GM12873 (cell line): ENCODE measurements at regions not wholly inside any gene's neighbourhood (a gene's known extent, or its start where the extent isn't known, plus 50 kb on each side); places are given as distances from the start of the nearest gene placed in this dataset.

Experiments
- TF ChIP-seq, protein P1 (sequence below): IDR thresholded peaks from 2 replicates; pipeline ENCODE4 v1.5.1; 2012; ENCODE audit warnings: low read depth, mild to moderate bottlenecking, moderate library complexity, low read length, control low read depth; ENCODE audit not compliant: insufficient read depth; ENCODE audit errors: missing control alignments

DNA sequence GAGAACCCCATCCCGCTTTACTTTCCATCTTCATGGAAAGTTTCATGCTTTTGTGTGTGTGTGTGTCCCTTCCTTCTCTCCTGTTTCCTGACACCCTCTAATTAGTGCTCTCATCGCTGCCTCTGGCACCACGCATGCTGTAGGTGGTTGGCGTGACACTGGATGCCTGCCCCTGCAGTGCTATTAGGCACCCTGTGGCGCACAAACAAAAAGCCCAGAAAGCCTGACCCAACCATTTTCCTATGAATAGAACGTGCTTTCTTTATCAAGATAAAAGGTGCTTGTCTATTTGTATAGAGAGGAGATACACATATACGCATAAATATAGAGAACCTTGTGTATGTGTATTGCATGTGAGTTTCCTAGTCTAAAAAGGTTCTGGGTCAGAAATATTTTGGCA lies 120.8 kb upstream of the CDCA7L start:
- TF ChIP-seq, protein P1, sequence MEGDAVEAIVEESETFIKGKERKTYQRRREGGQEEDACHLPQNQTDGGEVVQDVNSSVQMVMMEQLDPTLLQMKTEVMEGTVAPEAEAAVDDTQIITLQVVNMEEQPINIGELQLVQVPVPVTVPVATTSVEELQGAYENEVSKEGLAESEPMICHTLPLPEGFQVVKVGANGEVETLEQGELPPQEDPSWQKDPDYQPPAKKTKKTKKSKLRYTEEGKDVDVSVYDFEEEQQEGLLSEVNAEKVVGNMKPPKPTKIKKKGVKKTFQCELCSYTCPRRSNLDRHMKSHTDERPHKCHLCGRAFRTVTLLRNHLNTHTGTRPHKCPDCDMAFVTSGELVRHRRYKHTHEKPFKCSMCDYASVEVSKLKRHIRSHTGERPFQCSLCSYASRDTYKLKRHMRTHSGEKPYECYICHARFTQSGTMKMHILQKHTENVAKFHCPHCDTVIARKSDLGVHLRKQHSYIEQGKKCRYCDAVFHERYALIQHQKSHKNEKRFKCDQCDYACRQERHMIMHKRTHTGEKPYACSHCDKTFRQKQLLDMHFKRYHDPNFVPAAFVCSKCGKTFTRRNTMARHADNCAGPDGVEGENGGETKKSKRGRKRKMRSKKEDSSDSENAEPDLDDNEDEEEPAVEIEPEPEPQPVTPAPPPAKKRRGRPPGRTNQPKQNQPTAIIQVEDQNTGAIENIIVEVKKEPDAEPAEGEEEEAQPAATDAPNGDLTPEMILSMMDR, result no peak

DNA sequence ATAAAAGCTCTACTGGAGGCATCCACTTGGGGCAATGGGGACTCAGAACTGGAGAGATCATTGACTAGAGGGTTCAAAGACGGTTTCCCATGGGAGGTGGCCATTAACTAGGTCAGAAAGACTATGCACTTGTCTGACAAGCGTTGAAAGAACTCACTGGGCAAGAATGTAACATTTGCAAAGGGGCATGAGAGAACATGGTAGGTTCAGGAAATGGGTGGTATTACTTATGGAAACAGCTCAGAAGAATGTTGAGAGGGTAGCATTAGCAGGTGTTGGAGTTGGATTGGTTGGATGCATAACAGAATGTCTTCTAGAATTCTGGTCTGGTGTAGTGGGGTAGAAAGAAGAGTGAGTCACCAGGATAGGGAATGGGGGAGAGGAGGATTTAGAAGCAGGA lies 119.1 kb upstream of the CDCA7L start:
- TF ChIP-seq, protein P1, result no peak

DNA sequence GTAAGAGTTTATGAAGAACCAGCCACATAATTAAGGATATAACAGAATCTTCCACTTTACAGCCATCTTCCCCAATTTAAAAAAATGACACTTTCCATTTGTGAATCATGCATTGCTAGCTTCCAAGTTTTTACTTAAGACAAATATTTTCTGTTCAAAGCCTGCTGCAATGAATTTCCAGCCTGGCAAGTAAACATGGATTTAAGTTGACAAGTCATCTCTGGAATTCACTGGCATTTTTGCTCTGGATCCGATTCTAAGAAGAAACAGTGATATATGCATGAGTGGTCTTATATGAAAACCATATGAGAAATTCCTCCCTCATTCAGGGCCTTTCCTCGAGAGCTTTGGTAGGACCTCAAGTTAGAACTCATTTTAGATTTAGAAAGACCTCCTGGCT lies 116.1 kb upstream of the CDCA7L start:
- TF ChIP-seq, protein P1, result no peak

DNA sequence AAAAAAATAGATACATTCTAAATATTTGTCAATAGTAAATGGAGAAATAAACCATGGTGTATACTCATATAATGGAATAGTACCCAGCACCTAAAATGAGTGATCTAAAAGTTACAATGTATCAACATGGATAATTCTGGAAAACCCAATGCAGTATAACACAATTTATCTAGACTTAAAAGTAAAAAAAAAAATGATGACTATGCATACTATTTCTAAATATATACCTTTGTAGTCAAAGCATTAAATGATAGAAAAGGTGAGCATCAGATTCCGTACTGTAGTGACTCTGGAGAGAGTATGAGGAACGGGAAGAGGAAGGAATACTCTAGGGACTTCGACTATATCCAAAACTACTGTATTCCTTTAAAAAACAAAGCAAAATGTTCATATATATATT lies 115.2 kb upstream of the CDCA7L start:
- TF ChIP-seq, protein P1, result no peak

DNA sequence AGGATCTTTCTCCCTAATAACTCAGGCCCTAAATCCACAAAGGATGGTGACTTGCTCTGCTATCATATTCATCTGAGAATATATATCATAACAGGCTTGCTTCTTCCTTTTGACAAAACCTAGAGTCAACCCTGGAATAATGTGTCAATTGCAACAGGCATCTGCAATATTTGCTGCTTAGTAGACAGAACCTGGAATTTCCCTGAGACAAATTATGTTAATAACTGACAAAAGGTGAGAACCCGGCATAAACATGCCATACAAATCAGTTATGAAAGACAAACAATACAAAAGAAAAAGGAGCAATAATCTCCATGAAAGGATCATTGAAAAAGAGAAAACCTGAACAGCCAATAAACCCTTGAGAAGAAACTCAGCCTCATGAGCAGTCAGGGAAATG lies 114.5 kb upstream of the CDCA7L start:
- TF ChIP-seq, protein P1, result no peak

DNA sequence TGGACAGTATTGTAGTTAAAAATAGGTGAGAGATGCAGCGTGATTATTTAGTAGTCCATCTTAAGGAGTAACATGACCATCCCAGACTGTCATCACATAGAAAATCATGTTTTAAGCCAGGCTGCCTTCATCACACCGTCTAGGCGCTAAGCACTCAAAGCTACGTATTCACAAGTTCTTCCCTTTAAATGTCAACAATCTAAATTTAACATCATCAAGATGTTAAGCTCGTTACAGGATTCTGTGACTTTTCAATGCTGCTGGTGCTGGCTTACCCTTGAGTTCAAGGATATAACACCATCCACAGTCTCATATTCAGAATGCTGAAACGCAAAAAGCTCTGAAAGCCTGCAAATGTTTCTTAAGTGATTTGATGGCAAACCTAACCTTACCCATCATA lies 109.5 kb upstream of the CDCA7L start:
- TF ChIP-seq, protein P1, result no peak

DNA sequence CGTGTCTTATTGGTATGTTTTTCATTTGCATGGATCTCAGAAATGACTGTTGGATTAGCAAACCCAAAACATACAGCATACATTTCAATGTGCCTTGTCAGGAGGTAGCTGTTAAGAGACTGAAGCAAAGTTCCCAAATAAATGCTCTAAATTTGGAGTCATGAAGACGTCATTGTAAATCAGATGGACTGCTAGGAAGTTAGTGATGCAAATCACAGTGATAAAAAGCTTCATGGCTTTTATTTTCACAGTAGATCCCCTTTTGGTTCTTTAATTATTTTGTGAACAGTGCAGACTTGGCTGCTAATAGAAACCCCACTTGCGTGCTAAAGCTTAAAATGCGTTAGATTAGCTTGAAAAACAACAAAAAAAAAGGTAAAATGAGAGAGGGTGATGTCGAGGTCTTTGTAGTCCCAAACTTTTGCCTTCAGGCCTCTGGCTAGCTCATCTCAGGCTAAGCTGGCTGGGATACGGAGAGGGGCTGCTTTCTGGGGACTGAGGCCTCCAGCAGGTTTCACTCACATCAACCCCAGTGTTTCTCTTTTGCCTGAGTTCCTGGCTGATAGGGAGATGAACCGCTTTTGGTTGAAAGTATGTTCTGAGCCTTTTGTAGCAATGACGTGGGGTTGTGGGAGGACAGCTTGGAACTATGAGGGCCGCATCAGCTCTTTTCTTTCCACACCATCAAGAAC lies 107.1 kb upstream of the CDCA7L start:
- TF ChIP-seq, protein P1, result no peak
